ENCODE measurements at regions not wholly inside any gene's neighbourhood (a gene's known extent, or its start where the extent isn't known, plus 50 kb on each side); places are given as distances from the start of the nearest gene placed in this dataset.

- Histone ChIP-seq H3K56ac (replicated peaks; ENCODE audit: insufficient read length, low read depth, low read length) (no peak overlapping the region), H4K8ac (ENCODE audit: extremely low read depth, insufficient read depth, low read length) (no peak overlapping the region), H2BK15ac (ENCODE audit: low read length) (no peak overlapping the region), H2AFZ (ENCODE audit: low read length) (no peak overlapping the region), H4K20me1 (replicated peaks in 1 of 2; ENCODE audit: control insufficient read depth in 1 of 2, insufficient read depth in 2 of 2, low read length in 2 of 2) (no peaks in the 10 kb centered on the region), H3K18ac (ENCODE audit: extremely low read depth, low read length) (no peak overlapping the region), H3K79me1 (ENCODE audit: low read depth, low read length) (no peaks in the 10 kb centered on the region), H3K23ac (ENCODE audit: insufficient read length) (no peak overlapping the region), H2BK120ac (replicated peaks; ENCODE audit: low read depth, low read length) (no peak overlapping the region), H3K27ac (ENCODE audit: low read depth, low read length) (no peak overlapping the region), H2AK5ac (ENCODE audit: low read depth, low read length) (no peak overlapping the region), H3K79me2 (ENCODE audit: control insufficient read depth in 1 of 2, insufficient read depth in 2 of 2, low read length in 2 of 2) (no peaks in the 10 kb centered on the region), H4K5ac (ENCODE audit: insufficient read length, low read depth, low read length) (no peak overlapping the region), H3K36me3 (ENCODE audit: control insufficient read depth in 2 of 4, insufficient read depth in 4 of 4, low read length in 3 of 4) (no peaks in the 10 kb centered on the region), H3K27me3 (replicated peaks in 1 of 4; ENCODE audit: control insufficient read depth in 3 of 4, extremely low read depth in 1 of 4, insufficient read depth in 3 of 4, low read length in 3 of 4) (no peaks in the 10 kb centered on the region), H3K9me3 (ENCODE audit: insufficient read depth in 2 of 2, low read depth in 1 of 2, low read length in 1 of 2) (no peaks in the 10 kb centered on the region), H3K4me1 (replicated peaks in 1 of 4; ENCODE audit: control insufficient read depth in 3 of 4, insufficient read depth in 4 of 4, low read length in 3 of 4) (no peaks in the 10 kb centered on the region; a peak in 1 of 7 replicates), H3K4me2 (ENCODE audit: insufficient read depth in 1 of 2, low read depth in 2 of 2, low read length in 2 of 2) (no peak overlapping the region), H3K9ac (replicated peaks in 1 of 4; ENCODE audit: extremely low read depth in 1 of 4, low read depth in 3 of 4, low read length in 3 of 4) (no peak overlapping the region), H4K91ac (replicated peaks; ENCODE audit: insufficient read length, low read length) (no peak overlapping the region), H2BK5ac (ENCODE audit: low read depth, low read length) (no peak overlapping the region), H2BK20ac (ENCODE audit: low read length) (no peak overlapping the region), H3K14ac (ENCODE audit: insufficient read length) (no peak overlapping the region), H2BK12ac (ENCODE audit: low read depth, low read length) (no peak overlapping the region), H3K4me3 (ENCODE audit: extremely low read depth in 1 of 4, insufficient read depth in 2 of 4, low read depth in 3 of 4, low read length in 4 of 4) (no peak overlapping the region), H3K4ac (replicated peaks; ENCODE audit: insufficient read length, low read depth, low read length) (no peak overlapping the region), H3K23me2 (ENCODE audit: low read depth, low read length) (no peaks in the 10 kb centered on the region)
- TF ChIP-seq, protein P1, sequence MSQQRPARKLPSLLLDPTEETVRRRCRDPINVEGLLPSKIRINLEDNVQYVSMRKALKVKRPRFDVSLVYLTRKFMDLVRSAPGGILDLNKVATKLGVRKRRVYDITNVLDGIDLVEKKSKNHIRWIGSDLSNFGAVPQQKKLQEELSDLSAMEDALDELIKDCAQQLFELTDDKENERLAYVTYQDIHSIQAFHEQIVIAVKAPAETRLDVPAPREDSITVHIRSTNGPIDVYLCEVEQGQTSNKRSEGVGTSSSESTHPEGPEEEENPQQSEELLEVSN (IDR thresholded peaks at IDR 0.05): no peak
- CTCF ChIA-PET (ENCODE audit: partially characterized antibody): interaction anchor here (0.6 to 2.8 kb wide), 3 partner anchors 12 to 53 kb away, joined by 3 to 7 read pairs (median 3); no protein-coding TSS in a partner anchor
- POLR2A ChIA-PET (ENCODE audit: partially characterized antibody): no interaction called here
- no peak for FAIRE-seq
- WGBS, 2 experiments (ENCODE audit: extremely low coverage in 1 of 2, insufficient coverage in 1 of 2, insufficient read length in 1 of 2, insufficient replicate concordance in 2 of 2, low coverage in 1 of 2, low lambda C conversion rate in 2 of 2, missing lambda C conversion rate in 1 of 2): 89% methylated on average over 4 of the region's 4 CpGs; no CpG with 5 or more reads in 1 of the 2 experiments
- no peak for DNase-seq (ENCODE audit: low read depth in 1 of 2, low spot score in 2 of 2)
These were observed 424.8 kb downstream of the HS3ST3B1 start for GRCh38 chr17:14725729-14726128.

Data from H1 (cell line).